ENCODE measurements at regions not wholly inside any gene's neighbourhood (a gene's known extent, or its start where the extent isn't known, plus 50 kb on each side); places are given as distances from the start of the nearest gene placed in this dataset.

DNA sequence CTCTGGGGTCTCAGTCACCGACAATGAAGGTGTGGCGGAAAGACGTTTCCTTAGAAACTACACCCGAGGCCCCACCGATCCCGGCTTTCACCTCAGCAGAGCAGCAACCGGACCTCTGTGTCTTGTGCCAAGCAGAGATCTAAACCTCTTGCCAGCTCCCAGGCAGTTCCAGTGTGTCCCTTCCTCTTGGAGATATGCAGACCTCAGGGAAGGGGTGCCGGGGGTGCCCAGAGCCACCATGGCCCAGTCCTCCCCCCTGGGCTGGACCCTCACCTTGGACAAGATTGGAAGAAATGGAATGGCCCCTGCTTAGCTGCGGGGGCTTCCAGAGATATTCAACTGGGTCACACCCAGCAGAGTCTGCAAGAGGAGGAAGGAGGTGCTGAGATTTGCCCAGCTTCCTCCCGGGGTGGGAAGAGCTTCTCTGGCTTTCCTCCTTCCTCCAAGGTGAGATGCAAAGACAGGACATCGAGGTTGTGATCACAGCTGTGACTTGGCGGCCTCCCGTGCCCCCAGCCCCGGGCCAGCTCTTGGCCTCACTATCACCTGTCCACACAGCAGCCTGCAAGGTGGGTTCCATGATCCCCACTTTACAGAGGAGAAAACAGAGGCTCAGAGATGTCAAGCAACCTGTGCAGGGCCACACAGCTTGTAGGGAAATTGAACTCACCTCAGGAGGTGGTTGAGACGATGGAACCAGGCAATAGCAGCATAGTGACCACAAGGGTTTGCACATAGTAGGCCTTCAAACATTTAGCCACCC is 281.7 kb upstream of the RTL1 start:
- no peak for TF ChIP-seq POLR2A (IDR thresholded peaks at IDR 0.05)
- TF ChIP-seq, protein P1, sequence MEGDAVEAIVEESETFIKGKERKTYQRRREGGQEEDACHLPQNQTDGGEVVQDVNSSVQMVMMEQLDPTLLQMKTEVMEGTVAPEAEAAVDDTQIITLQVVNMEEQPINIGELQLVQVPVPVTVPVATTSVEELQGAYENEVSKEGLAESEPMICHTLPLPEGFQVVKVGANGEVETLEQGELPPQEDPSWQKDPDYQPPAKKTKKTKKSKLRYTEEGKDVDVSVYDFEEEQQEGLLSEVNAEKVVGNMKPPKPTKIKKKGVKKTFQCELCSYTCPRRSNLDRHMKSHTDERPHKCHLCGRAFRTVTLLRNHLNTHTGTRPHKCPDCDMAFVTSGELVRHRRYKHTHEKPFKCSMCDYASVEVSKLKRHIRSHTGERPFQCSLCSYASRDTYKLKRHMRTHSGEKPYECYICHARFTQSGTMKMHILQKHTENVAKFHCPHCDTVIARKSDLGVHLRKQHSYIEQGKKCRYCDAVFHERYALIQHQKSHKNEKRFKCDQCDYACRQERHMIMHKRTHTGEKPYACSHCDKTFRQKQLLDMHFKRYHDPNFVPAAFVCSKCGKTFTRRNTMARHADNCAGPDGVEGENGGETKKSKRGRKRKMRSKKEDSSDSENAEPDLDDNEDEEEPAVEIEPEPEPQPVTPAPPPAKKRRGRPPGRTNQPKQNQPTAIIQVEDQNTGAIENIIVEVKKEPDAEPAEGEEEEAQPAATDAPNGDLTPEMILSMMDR (IDR thresholded peaks at IDR 0.05), result no peak
